GM23248 (cell line): ENCODE measurements at regions not wholly inside any gene's neighbourhood (a gene's known extent, or its start where the extent isn't known, plus 50 kb on each side); places are given as distances from the start of the nearest gene placed in this dataset.
A peak's percentile ranks its signal among the peaks of the same experiment; 100 is the strongest.

Experiments
- DNase-seq: peaks from one replicate; pipeline ENCODE4 v3.0.0-alpha.2; 2015
- H2AFZ ChIP-seq: fragments of 200-600 bp; sonication (generic); 2 replicates; pipeline ENCODE4 v1.6.1; 2016; ENCODE audit warnings: antibody characterized with exemption
- H3F3A ChIP-seq: fragments of 200-600 bp; sonication (generic); 2 replicates; pipeline ENCODE4 v1.6.1; 2016; ENCODE audit warnings: mild to moderate bottlenecking, antibody characterized with exemption, mixed run types; ENCODE audit not compliant: insufficient read depth
- H3K27ac ChIP-seq: fragments of 200-600 bp; sonication (generic); 2 replicates; pipeline ENCODE4 v1.5.1; 2016; ENCODE audit warnings: mild to moderate bottlenecking
- H3K27me3 ChIP-seq: fragments of 200-600 bp; sonication (generic); replicated peaks from 2 replicates; pipeline ENCODE4 v1.6.1; 2016; ENCODE audit warnings: mild to moderate bottlenecking; ENCODE audit not compliant: insufficient read depth
- H3K36me3 ChIP-seq: fragments of 200-600 bp; sonication (generic); 2 replicates; pipeline ENCODE4 v1.6.1; 2016; ENCODE audit warnings: low read depth, mild to moderate bottlenecking
- H3K4me1 ChIP-seq: fragments of 200-600 bp; sonication (generic); 2 replicates; pipeline ENCODE4 v1.6.1; 2016; ENCODE audit warnings: mild to moderate bottlenecking; ENCODE audit not compliant: insufficient read depth
- H3K4me2 ChIP-seq: fragments of 200-600 bp; sonication (generic); one replicate; pipeline ENCODE4 v1.6.1; 2016; ENCODE audit warnings: mild to moderate bottlenecking; ENCODE audit not compliant: unreplicated experiment
- H3K4me3 ChIP-seq: fragments of 200-600 bp; sonication (generic); 2 replicates; pipeline ENCODE4 v1.5.1; 2016; ENCODE audit warnings: mild to moderate bottlenecking
- H3K79me2 ChIP-seq: fragments of 200-600 bp; sonication (generic); 2 replicates; pipeline ENCODE4 v1.6.1; 2016; ENCODE audit warnings: mild to moderate bottlenecking; ENCODE audit not compliant: insufficient read depth
- H3K9ac ChIP-seq: fragments of 200-600 bp; sonication (generic); 2 replicates; pipeline ENCODE4 v1.6.1; 2016; ENCODE audit warnings: mild to moderate bottlenecking
- H3K9me2 ChIP-seq: fragments of 200-600 bp; sonication (generic); 2 replicates; pipeline ENCODE4 v1.6.1; 2016; ENCODE audit warnings: mixed run types, mild to moderate bottlenecking, moderate library complexity; ENCODE audit not compliant: insufficient read depth
- H3K9me3 ChIP-seq: fragments of 200-600 bp; sonication (generic); one replicate; pipeline ENCODE4 v1.6.1; 2017; ENCODE audit warnings: low read depth
- H4K20me1 ChIP-seq: fragments of 200-600 bp; sonication (generic); 2 replicates; pipeline ENCODE4 v1.6.0; 2016; ENCODE audit not compliant: insufficient read depth
- EZH2 ChIP-seq: fragments of 200-600 bp; sonication (generic); IDR thresholded peaks from 2 replicates; pipeline ENCODE4 v1.6.1; 2018; ENCODE audit warnings: antibody characterized with exemption, mild to moderate bottlenecking; ENCODE audit not compliant: insufficient read depth, poor library complexity, severe bottlenecking
- EZH2phosphoT487 ChIP-seq: fragments of 200-600 bp; sonication (generic); IDR thresholded peaks from 2 replicates; pipeline ENCODE4 v1.6.1; 2018; ENCODE audit warnings: antibody characterized with exemption, moderate library complexity, mild to moderate bottlenecking, low read depth; ENCODE audit not compliant: insufficient read depth
- WGBS, 2 experiments: methylation state at CpG; one replicate each; pipeline ENCODE4 v1.1.6; 2015 to 2017; ENCODE audit warnings: low lambda C conversion rate in 2 of 2, low coverage in 1 of 2; ENCODE audit errors: missing lambda C conversion rate in 2 of 2; 5-methylcytosine and 5-hydroxymethylcytosine counted together
- in situ Hi-C: fragments of 300-500 bp; cut with MboI; formaldehyde crosslinking; loops from 2 replicates; pipeline ENCODE4 v1.15.0; 2020

- WGBS, 2 experiments, result 96 to 98% methylated on average over 20 of the region's 20 CpGs
- H3K9ac ChIP-seq, result no peak overlapping the region
- H3K4me1 ChIP-seq, result peaks cover 60% of the 10 kb centered on the region
- DNase-seq, result no peak
- no peak overlapping the region for H3K4me2 ChIP-seq
- no peaks in the 10 kb centered on the region for H3K9me2 ChIP-seq
- H3K4me3 ChIP-seq, result no peak overlapping the region
- no peaks in the 10 kb centered on the region for H4K20me1 ChIP-seq
- in situ Hi-C loops, result loop anchor here (10.0 kb wide), 1 partner anchor 288 kb away; the partner anchor contains the start of gene VEGFA
- H3F3A ChIP-seq, result peaks cover 51% of the 10 kb centered on the region
- TF ChIP-seq EZH2 (no peak), EZH2phosphoT487 (no peak)
- H3K36me3 ChIP-seq, result no peaks in the 10 kb centered on the region
- no peak overlapping the region for H3K27ac ChIP-seq
- H3K27me3 ChIP-seq, result no peaks in the 10 kb centered on the region
- H2AFZ ChIP-seq, result no peak overlapping the region
- no peaks in the 10 kb centered on the region for H3K79me2 ChIP-seq
- no peaks in the 10 kb centered on the region for H3K9me3 ChIP-seq
Observed at GRCh38 chr6:44062771-44063560, 64.3 kb downstream of the MRPL14 start.

- DNase-seq, result no peak
- no peaks in the 10 kb centered on the region for H3K9me3 ChIP-seq
- H3K4me2 ChIP-seq, result no peak overlapping the region
- H3K36me3 ChIP-seq, result no peaks in the 10 kb centered on the region
- WGBS, 2 experiments, result 85 to 86% methylated on average over 3 of the region's 3 CpGs
- H3K79me2 ChIP-seq, result no peaks in the 10 kb centered on the region
- H3K9me2 ChIP-seq, result no peaks in the 10 kb centered on the region
- H4K20me1 ChIP-seq, result no peaks in the 10 kb centered on the region
- no peak overlapping the region for H3K27ac ChIP-seq
- peaks cover 58% of the 10 kb centered on the region for H3F3A ChIP-seq
- no peak overlapping the region for H3K4me3 ChIP-seq
- in situ Hi-C loops, result loop anchor here (10.0 kb wide), 1 partner anchor 287 kb away; the partner anchor contains the start of gene VEGFA
- H3K27me3 ChIP-seq, result no peaks in the 10 kb centered on the region
- no peak overlapping the region for H3K9ac ChIP-seq
- H2AFZ ChIP-seq, result no peak overlapping the region
- TF ChIP-seq EZH2phosphoT487 (no peak), EZH2 (no peak)
- H3K4me1 ChIP-seq, result peaks cover 67% of the 10 kb centered on the region
Observed at GRCh38 chr6:44062105-44062770, 65.0 kb downstream of the MRPL14 start.

- in situ Hi-C loops, result loop anchor here (10.0 kb wide), 1 partner anchor 287 kb away; the partner anchor contains the start of gene VEGFA
- Histone ChIP-seq H3K27me3 (no peaks in the 10 kb centered on the region), H2AFZ (no peak overlapping the region), H3F3A (peaks cover 59% of the 10 kb centered on the region), H3K9ac (no peak overlapping the region), H3K4me1 (peaks cover 74% of the 10 kb centered on the region), H3K4me2 (peak overlapping the region; percentile 18), H3K79me2 (no peaks in the 10 kb centered on the region), H3K9me2 (no peaks in the 10 kb centered on the region), H4K20me1 (no peaks in the 10 kb centered on the region), H3K9me3 (no peaks in the 10 kb centered on the region), H3K4me3 (no peak overlapping the region), H3K27ac (no peak overlapping the region), H3K36me3 (no peaks in the 10 kb centered on the region)
- 67 to 75% methylated on average over 5 of the region's 5 CpGs for WGBS, 2 experiments
- no peak for TF ChIP-seq EZH2
- no peak for TF ChIP-seq EZH2phosphoT487
- peak; percentile 69 for DNase-seq
Observed at GRCh38 chr6:44061375-44062104, 65.7 kb downstream of the MRPL14 start.

GRCh38 chr6:44060612-44061374 is 66.5 kb downstream of the MRPL14 start:
- no peak for TF ChIP-seq EZH2
- Histone ChIP-seq H3K4me1 (peaks cover 72% of the 10 kb centered on the region), H3K27me3 (no peaks in the 10 kb centered on the region), H3K4me3 (no peak overlapping the region), H3K27ac (no peak overlapping the region), H3F3A (peaks cover 58% of the 10 kb centered on the region), H3K4me2 (peak overlapping the region; percentile 18), H2AFZ (no peak overlapping the region), H3K36me3 (no peaks in the 10 kb centered on the region), H3K9me3 (no peaks in the 10 kb centered on the region), H4K20me1 (no peaks in the 10 kb centered on the region), H3K79me2 (no peaks in the 10 kb centered on the region), H3K9ac (no peak overlapping the region), H3K9me2 (no peaks in the 10 kb centered on the region)
- 94 to 98% methylated on average over 10 of the region's 10 CpGs for WGBS, 2 experiments
- no peak for DNase-seq
- in situ Hi-C loops, result loop anchor here (10.0 kb wide), 1 partner anchor 286 kb away; the partner anchor contains the start of gene VEGFA
